Kidney epithelial cell (primary cell): ENCODE measurements at regions not wholly inside any gene's neighbourhood (a gene's known extent, or its start where the extent isn't known, plus 50 kb on each side); places are given as distances from the start of the nearest gene placed in this dataset.

ENCODE experiments used
- DNase-seq: peaks from one replicate; pipeline ENCODE4 v3.0.0-alpha.2; 2010; ENCODE audit warnings: low read depth
- H3K27me3 ChIP-seq: 2 replicates; pipeline ENCODE4 v1.6.0; 2011; ENCODE audit warnings: low read length; ENCODE audit not compliant: control insufficient read depth, insufficient read depth
- H3K36me3 ChIP-seq: 2 replicates; pipeline ENCODE4 v1.5.1; 2011; ENCODE audit warnings: low read length; ENCODE audit not compliant: control insufficient read depth, insufficient read depth
- H3K4me3 ChIP-seq: 2 replicates; pipeline ENCODE4 v1.5.1; 2011; ENCODE audit warnings: low read depth, mild to moderate bottlenecking, control low read depth, low read length
- CTCF ChIP-seq: IDR thresholded peaks from 2 replicates; pipeline ENCODE4 v1.5.1; 2011; ENCODE audit warnings: mild to moderate bottlenecking, moderate library complexity, low read length, control low read depth, inconsistent platforms; ENCODE audit not compliant: insufficient read depth, poor library complexity, severe bottlenecking

GRCh38 chr4:141376769-141377168 lies 156.1 kb downstream of the ZNF330 start:
- DNase-seq, result no peak
- H3K4me3 ChIP-seq, result no peak overlapping the region
- TF ChIP-seq CTCF, result no peak
- no peaks in the 10 kb centered on the region for H3K36me3 ChIP-seq
- no peaks in the 10 kb centered on the region for H3K27me3 ChIP-seq

- no peaks in the 10 kb centered on the region for H3K36me3 ChIP-seq
- TF ChIP-seq CTCF, result no peak
- no peak for DNase-seq
- no peak overlapping the region for H3K4me3 ChIP-seq
- no peaks in the 10 kb centered on the region for H3K27me3 ChIP-seq
Measured at GRCh38 chr4:141387299-141387698, 166.6 kb downstream of the ZNF330 start.

- TF ChIP-seq CTCF, result no peak
- Histone ChIP-seq H3K36me3 (no peaks in the 10 kb centered on the region), H3K27me3 (no peaks in the 10 kb centered on the region), H3K4me3 (no peak overlapping the region)
- DNase-seq, result no peak
Measured at GRCh38 chr4:141388481-141388880, 167.8 kb downstream of the ZNF330 start.

- TF ChIP-seq CTCF, result no peak
- no peak for DNase-seq
Measured at GRCh38 chr4:141389649-141390048, 169.0 kb downstream of the ZNF330 start.

GRCh38 chr4:141390571-141390970 lies 169.9 kb downstream of the ZNF330 start:
- H3K4me3 ChIP-seq, result no peak overlapping the region
- no peaks in the 10 kb centered on the region for H3K27me3 ChIP-seq
- H3K36me3 ChIP-seq, result no peaks in the 10 kb centered on the region
- TF ChIP-seq CTCF, result no peak
- no peak for DNase-seq

More at GRCh38 chr4:141389649-141390048, 169.0 kb downstream of the ZNF330 start:
- H3K4me3 ChIP-seq, result no peak overlapping the region
- no peaks in the 10 kb centered on the region for H3K27me3 ChIP-seq
- H3K36me3 ChIP-seq, result no peaks in the 10 kb centered on the region

- no peak for DNase-seq
- no peaks in the 10 kb centered on the region for H3K27me3 ChIP-seq
- no peak overlapping the region for H3K4me3 ChIP-seq
- no peak for TF ChIP-seq CTCF
- H3K36me3 ChIP-seq, result no peaks in the 10 kb centered on the region
Measured at GRCh38 chr4:141391293-141391692, 170.6 kb downstream of the ZNF330 start.
